Endothelial cell of umbilical vein (primary cell): ENCODE measurements at regions not wholly inside any gene's neighbourhood (a gene's known extent, or its start where the extent isn't known, plus 50 kb on each side); places are given as distances from the start of the nearest gene placed in this dataset.

ENCODE experiments used
- CTCF ChIP-seq, 2 donors: IDR thresholded peaks; 1 replicate in 1 of 2; 2 replicates in 1 of 2; pipeline ENCODE4 v1.5.1; 2011; ENCODE audit warnings: low read length in 2 of 2, mild to moderate bottlenecking in 2 of 2, moderate library complexity in 2 of 2, control low read depth in 1 of 2, inconsistent platforms in 1 of 2, low read depth in 1 of 2; ENCODE audit not compliant: insufficient read depth in 1 of 2; ENCODE audit errors: extremely low read depth in 1 of 2
- EZH2 ChIP-seq: IDR thresholded peaks from 2 replicates; pipeline ENCODE4 v1.6.1; 2012; ENCODE audit warnings: borderline replicate concordance, low read depth, mild to moderate bottlenecking, moderate library complexity, low read length, inconsistent platforms; ENCODE audit not compliant: severe bottlenecking
- FOS ChIP-seq: IDR thresholded peaks from 2 replicates; pipeline ENCODE4 v1.6.1; 2011; ENCODE audit warnings: mild to moderate bottlenecking, low read length, moderate library complexity, borderline replicate concordance; ENCODE audit not compliant: insufficient read depth
- JUN ChIP-seq: IDR thresholded peaks from 2 replicates; pipeline ENCODE4 v1.6.1; 2011; ENCODE audit warnings: borderline replicate concordance, low read depth; ENCODE audit not compliant: insufficient read length, insufficient read depth
- MYC ChIP-seq: IDR thresholded peaks from one replicate; pipeline ENCODE4 v1.6.1; 2011; ENCODE audit warnings: mild to moderate bottlenecking, low read depth, low read length
- POLR2A ChIP-seq: IDR thresholded peaks from 2 replicates; pipeline ENCODE4 v1.6.1; 2012; ENCODE audit warnings: low read depth, mild to moderate bottlenecking, control low read depth, low read length

DNA sequence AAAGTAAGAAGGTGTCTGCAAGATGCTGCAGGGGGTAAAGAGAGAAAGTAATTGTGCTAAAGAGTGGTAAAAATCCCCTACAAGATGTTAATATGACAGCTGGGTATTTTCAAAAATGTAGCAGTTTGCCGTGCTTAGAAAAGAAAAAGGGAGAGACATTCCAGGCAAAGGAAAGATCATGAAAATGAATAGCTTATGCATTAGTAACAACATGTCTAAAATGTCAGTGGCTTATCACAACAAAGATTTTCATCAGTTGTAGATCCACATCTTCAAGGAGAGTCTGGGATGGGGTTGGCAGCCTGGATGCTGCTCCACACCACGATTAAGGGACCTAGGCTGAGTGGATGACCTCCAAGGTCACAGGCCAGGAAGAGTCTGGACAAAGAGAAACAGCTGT lies 920.9 kb downstream of the GRID1 start:
- no peak for TF ChIP-seq EZH2
- no peak for TF ChIP-seq CTCF (IDR thresholded peaks at IDR 0.05; ENCODE audit: extremely low read depth in 1 of 2, insufficient read depth in 1 of 2, low read depth in 1 of 2, low read length in 2 of 2)
- TF ChIP-seq MYC = no peak
- TF ChIP-seq POLR2A = no peak
- TF ChIP-seq JUN = no peak
- TF ChIP-seq FOS = no peak
